ENCODE measurements at regions not wholly inside any gene's neighbourhood (a gene's known extent, or its start where the extent isn't known, plus 50 kb on each side); places are given as distances from the start of the nearest gene placed in this dataset.

DNA sequence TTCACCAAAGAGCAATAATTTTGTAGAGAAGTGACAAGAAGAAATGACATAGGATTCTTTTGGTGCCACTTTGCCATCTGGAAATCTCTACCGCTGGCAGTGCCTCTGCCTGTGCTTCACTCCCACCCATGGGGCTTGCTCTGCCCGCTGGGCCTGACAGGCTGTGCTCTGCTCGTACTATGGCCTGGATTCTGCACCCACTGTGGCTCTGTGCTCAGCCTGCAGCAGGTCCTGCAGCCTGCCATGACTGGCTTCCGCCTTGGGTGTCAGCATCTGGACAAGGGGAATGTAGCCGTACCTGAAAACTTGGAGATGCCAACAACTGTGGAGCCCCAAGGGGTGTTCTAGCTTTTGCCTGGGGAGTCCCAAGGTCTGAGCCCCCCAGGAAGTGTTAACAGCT lies 792.3 kb downstream of the CDH8 start:
- DNase-seq, result no peak
- ATAC-seq, result no peak
- intact Hi-C loops (cut with DNase I, micrococcal nuclease), result no loop called here
- TF ChIP-seq CTCF (IDR thresholded peaks at IDR 0.05), result no peak
- no peak overlapping the region for H3K4me3 ChIP-seq
- no peaks in the 10 kb centered on the region for H3K4me1 ChIP-seq (ENCODE audit: low read depth)
- no peaks in the 10 kb centered on the region for H3K9me3 ChIP-seq
- no peaks in the 10 kb centered on the region for H3K36me3 ChIP-seq (ENCODE audit: low read depth)

DNA sequence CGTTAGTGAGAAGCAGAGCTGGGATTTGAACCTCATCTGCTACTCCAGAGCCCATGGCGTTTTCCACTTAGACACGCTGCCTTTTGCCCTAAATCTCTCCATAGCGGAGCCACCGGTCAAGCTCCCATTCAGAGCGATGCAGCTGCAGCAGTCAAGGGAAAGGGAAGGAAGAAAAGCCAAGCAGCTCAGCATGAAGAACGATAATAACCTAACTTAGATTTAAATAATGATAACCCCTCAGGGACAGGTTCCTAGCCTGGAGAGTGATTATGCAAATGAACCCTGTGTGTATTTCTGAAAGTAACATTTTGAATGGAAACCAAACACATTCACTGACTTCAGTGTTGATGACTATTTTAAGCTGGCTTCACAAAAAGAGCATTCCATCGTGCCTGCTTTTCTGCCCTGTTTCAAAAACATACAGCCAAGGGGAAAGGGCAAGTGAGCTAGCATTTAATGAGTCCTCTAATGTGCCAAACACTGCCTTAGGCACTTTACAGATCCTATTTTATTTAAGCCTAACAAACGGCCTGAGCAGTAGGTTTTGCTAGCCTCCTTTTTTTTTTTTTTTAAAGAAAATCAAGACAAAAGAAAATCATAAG lies 798.3 kb downstream of the CDH8 start:
- no peaks in the 10 kb centered on the region for H3K9me3 ChIP-seq
- intact Hi-C loops (cut with DNase I, micrococcal nuclease), result no loop called here

GRCh38 chr16:61233713-61234112 lies 802.5 kb downstream of the CDH8 start:
- Histone ChIP-seq H3K9me3 (no peaks in the 10 kb centered on the region), H3K4me1 (ENCODE audit: low read depth) (no peaks in the 10 kb centered on the region), H3K4me3 (no peak overlapping the region), H3K36me3 (ENCODE audit: low read depth) (no peaks in the 10 kb centered on the region)
- intact Hi-C loops (cut with DNase I, micrococcal nuclease), result no loop called here
- DNase-seq, result no peak
- no peak for ATAC-seq
- no peak for TF ChIP-seq CTCF (IDR thresholded peaks at IDR 0.05)

More for the DNA sequence above, 798.3 kb downstream of the CDH8 start:
- DNase-seq (no peak), ATAC-seq (no peak)
- Histone ChIP-seq H3K36me3 (ENCODE audit: low read depth) (no peaks in the 10 kb centered on the region), H3K4me3 (no peak overlapping the region), H3K4me1 (ENCODE audit: low read depth) (no peaks in the 10 kb centered on the region)
- no peak for TF ChIP-seq CTCF (IDR thresholded peaks at IDR 0.05)

- Histone ChIP-seq H3K9me3 (no peaks in the 10 kb centered on the region), H3K4me3 (no peak overlapping the region), H3K4me1 (ENCODE audit: low read depth) (no peaks in the 10 kb centered on the region), H3K36me3 (ENCODE audit: low read depth) (no peaks in the 10 kb centered on the region)
- no peak for ATAC-seq
- no peak for TF ChIP-seq CTCF (IDR thresholded peaks at IDR 0.05)
- no peak for DNase-seq
- intact Hi-C loops (cut with DNase I, micrococcal nuclease), result no loop called here
Measured at GRCh38 chr16:61228371-61228770, 807.9 kb downstream of the CDH8 start.

DNA sequence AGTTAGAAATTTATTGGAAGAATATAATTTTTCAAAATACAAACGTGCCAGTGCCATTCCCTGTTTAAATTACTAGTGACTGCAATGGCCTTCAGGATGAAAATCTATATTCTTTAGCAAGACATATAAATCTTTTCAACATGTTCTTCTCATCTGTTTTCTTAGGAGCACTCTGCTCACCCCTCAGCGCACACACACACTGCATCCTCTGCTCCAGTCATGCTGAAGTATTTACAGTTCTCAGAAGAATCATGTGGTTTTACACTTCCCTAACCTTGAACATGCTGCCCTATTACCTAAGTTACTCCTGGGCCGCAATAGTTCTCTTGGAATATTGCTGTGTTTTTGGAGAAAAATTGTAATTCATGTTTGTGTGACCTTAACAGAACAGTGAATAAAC lies 820.6 kb downstream of the CDH8 start:
- ATAC-seq, result no peak
- Histone ChIP-seq H3K9me3 (no peaks in the 10 kb centered on the region), H3K4me3 (no peak overlapping the region), H3K4me1 (ENCODE audit: low read depth) (no peaks in the 10 kb centered on the region), H3K36me3 (ENCODE audit: low read depth) (no peaks in the 10 kb centered on the region)
- DNase-seq, result no peak
- no peak for TF ChIP-seq CTCF (IDR thresholded peaks at IDR 0.05)
- intact Hi-C loops (cut with DNase I, micrococcal nuclease), result no loop called here

DNA sequence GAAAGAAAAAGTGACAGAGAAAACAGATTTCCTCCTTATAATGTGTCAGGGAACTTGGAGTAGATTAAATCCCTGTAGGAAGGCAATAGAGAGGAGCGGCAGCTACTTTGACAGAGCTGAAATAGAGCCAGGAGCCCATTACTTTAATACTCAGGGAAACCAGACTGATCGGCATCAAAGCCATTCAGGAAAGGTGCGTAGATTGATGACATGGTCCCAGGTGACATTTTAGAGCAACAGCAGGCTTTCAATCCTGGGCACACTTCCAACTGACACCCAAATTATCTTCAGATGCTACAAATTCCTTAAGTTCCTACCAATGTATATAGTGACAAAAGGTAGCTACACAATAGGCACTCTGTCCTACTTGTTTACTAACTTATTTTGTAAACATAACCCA lies 821.5 kb downstream of the CDH8 start:
- intact Hi-C loops (cut with DNase I, micrococcal nuclease), result no loop called here
- no peaks in the 10 kb centered on the region for H3K9me3 ChIP-seq
- TF ChIP-seq CTCF (IDR thresholded peaks at IDR 0.05), result no peak
- ATAC-seq (no peak), DNase-seq (no peak)
- H3K4me1 ChIP-seq (ENCODE audit: low read depth), result no peaks in the 10 kb centered on the region
- H3K4me3 ChIP-seq, result no peak overlapping the region
- H3K36me3 ChIP-seq (ENCODE audit: low read depth), result no peaks in the 10 kb centered on the region

Data from mucosa of descending colon (tissue), 3 donors.